HTR-8/SVneo (cell line): ENCODE measurements at regions not wholly inside any gene's neighbourhood (a gene's known extent, or its start where the extent isn't known, plus 50 kb on each side); places are given as distances from the start of the nearest gene placed in this dataset.
"Not testable (repeated sequence)": the region's sequence is repeated elsewhere in the genome, so short reads cannot be mapped to it uniquely, and the experiment has no call there.

Experiments used
- DNase-seq: peaks from one replicate; pipeline ENCODE4 v3.0.0; 2011; ENCODE audit warnings: low spot score, mixed read lengths; ENCODE audit not compliant: insufficient read length
- FAIRE-seq: peaks from 2 replicates; lab custom pipeline; 2011; peaks lifted over from hg19 to GRCh38; lab: Jason Lieb, UNC

DNA sequence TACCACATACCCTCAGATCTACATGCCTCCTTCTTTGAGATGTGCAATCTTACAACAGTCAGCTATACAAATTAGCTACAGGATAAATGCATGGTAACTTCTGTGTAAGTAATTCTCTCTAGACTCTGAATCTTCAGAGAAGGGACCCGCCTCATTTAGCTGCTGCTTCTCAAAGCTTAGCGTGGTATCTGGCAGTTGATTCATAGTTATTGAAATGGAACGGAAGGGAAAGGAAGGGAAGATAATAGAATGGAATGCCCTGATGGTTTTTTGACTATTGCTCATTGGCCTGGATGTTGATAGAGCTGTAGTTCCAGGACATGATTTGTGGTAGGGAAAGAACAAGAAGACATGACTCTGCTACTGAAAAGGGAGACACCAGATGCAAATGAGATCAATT is 498.1 kb upstream of the CRIM1 start:
- DNase-seq (no peak), FAIRE-seq (no peak)

DNA sequence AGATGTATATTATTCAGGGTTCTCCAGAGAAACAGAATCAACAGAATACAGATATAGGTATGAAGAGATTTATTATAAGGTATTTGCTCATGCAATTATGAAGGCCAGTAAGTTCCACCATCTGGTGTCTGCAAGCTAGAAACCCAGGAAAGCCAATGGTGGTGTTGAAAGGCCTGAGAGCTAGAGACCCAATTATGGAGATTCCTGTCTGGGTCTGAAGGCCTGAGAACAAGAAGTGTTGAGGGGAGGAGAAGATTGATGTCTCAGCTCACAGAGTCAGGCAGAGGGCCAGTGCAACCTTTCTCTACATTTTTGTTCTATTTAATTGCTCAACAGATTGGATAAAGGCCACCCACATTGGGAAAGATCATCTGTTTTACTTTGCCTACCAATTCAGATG is 524.2 kb upstream of the CRIM1 start:
- FAIRE-seq: no peak
- no peak for DNase-seq

DNA sequence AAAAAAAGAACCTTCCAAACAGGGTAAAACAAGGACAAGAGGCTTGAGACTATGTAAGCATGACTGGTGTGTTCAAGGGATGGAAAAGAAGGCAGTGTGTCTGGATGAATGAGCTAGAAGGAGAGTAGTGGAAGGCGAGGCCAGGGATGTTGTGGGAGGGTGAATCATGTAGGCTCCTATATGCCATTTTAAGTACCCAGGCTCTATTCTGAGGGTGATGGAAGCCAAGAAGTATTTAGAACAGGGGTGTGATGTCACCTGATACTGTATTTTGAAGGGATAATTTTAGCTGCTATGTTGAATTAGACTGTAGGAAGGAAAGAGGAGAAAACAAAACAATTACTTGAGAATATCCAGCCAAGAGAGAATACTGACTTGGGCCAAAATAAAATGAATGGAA is 524.7 kb upstream of the CRIM1 start:
- DNase-seq (no peak), FAIRE-seq (no peak)

DNA sequence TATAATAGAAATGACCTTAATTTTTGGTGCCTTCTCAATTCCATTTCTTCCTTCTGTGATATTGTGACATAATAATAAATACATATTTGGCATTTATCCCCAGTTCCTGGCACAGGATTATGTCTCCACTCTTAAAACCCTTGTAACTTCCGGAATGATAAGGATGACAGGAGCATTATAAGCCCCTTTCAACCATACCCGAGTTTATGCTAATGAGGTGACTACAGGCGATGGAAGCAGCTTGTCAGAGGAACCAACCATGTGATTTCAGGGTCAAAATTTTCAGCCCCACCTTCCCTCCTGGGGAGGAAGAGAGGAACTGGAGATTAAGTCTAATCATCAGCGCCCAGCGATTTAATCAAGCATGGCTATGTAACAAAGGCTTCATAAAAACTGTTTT is 528.5 kb upstream of the CRIM1 start:
- DNase-seq (no peak), FAIRE-seq (no peak)

DNA sequence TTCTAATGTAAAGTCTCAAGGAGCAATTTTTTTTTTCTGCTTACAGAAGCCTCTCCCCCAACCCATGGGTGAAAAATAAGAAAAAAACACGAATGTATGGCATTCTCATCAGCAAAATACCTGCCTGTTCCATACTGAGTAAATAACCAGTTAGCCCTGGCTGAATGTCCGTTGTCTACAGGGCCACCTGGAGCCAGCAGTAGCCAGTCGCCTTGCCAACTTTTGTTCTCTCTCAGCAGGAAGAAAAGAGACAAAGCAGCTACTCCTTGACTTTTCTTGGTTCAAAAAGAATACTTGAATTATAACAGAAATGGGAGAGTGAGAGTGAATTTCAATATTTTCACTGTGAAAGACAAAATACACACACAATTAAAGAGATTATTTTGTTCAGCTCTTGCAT is 532.9 kb upstream of the CRIM1 start:
- FAIRE-seq (no peak), DNase-seq (no peak)

DNA sequence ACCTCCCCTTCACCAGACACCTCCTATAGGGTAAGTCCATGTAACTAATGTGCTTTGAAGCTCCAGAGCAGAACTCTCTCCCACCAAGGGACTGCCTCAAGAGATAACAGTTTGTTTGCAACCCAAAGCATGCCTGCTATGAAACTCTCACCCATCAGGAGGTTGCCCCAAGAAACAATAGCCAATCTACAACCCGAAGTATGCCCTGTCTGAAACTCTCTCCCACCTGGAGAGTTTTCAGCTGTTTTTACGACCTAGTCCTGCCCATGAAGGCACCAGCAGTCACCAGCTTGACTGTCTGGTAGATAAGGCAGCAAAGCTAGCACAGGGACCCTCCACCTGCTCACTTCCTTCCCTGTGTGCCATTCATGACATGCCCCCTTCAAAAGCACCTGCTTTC is 533.9 kb upstream of the CRIM1 start:
- DNase-seq: no peak
- no peak for FAIRE-seq

DNA sequence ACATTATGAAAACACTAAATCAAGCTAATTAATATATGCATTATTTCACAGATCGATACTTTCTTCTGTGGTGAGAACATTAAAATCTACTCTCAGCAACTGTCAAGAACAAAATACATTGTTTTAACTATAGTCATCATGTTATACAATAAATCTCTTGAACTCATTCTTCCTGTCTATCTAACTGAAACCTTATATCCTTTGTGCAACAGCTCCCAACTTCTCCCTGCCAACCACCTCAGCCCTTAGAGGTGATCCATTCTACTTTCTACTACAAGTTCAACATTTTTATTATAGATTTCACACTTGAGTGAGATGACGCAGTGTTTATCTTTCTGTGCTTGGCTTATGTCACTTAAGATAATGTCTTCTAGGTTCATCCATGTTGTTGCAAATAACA is 535.2 kb upstream of the CRIM1 start:
- no peak for FAIRE-seq
- no peak for DNase-seq

DNA sequence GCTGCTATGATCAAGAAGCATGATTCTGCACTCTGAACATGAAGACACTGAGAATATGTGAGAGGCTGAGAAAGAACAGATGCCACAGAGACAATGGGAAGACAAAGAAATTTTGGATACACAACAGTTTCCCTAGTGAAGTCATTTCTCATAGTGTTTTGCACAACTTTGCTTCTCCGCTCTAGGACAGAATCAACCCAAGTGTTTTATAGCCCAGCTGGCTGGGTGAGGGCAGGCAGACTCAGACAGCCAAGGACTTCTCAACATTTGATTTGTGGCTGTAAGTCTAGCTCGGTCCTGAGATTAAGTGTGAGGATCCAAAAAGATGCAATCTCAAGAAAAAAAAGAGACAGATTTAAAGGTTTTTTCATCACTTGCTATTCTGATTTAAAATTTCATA is 536.5 kb upstream of the CRIM1 start:
- DNase-seq (no peak), FAIRE-seq (no peak)

DNA sequence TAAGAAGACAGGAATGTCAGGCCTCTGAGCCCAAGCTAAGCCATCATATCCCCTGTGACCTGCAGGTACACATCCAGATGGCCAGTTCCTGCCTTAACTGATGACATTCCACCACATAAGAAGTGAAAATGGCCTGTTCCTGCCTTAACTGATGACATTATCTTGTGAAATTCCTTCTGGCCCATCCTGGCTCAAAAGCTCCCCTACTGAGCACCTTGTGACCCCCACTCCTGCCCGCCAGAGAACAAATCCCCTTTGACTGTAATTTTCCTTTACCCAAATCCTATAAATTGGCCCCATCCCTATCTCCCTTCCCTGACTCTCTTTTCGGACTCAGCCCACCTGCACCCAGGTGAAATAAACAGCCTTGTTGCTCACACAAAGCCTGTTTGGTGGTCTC is 537.2 kb upstream of the CRIM1 start:
- FAIRE-seq: not testable (repeated sequence)

DNA sequence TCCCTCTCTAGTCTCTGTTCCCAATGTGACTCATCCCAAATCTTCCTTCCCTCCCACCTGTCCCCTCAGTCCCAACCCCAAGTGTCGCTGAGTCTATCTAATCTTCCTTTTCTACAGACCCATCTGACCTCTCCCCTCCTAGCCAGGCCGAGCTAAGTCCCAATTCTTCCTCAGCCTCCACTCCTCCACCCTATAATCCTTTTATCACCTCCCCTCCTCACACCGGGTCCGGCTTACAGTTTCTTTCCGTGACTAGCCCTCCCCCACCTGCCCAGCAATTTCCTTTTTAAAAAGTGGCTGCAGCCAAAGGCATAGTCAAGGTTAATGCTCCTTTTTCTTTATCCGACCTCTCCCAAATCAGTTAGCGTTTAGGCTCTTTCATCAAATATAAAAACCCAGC is 541.0 kb upstream of the CRIM1 start:
- FAIRE-seq, DNase-seq: not testable (repeated sequence)

More for the DNA sequence above, 537.2 kb upstream of the CRIM1 start:
- DNase-seq: not testable (repeated sequence)

DNA sequence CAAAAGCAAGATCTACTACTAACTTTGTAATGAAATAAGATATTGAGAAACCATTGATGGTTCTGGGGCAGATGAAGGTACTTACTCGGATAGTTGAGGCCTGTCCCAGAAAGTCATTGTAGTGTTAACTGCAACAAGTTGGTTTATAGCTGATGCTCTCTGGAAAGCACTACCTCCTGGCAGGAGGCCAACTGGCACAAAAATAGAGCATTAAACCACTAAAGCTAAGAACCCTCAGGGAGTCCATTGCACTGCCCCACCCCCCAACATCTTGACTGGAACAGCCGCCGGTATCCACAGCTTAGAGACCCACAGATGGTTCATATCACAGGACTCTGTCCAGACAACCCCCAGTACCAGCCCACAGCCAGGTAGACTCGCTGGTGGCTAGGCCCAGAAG is 552.5 kb upstream of the CRIM1 start:
- FAIRE-seq (no peak), DNase-seq (no peak)

DNA sequence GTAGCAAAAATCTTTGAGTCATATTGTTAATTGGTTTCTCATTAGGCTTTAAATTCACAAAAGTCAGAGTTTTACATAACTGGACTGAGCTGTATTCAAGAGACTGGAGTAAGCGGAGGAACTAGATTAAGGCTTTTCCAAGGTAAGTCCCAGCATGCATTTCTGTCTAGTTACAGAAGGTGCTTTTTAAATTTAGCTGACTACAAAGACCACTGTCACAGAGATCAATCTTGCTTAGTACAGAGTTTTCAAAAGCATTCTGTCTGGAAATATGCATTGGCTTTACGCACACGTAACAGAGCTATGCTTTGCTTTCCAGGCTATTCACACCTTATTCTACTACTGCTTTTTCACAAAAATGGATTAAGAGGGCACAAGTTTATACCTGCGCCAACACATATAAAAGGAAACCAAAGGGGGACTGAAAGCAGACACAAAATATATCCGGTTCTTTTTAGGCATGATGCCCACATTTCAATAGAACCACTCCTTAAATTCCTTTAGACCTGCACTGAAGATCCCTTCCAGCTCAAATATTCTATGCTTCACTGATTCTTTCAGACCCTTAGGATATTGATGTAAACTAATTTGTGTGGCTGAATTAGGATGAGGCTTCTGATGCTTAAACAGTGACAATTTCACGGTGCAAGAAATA is 560.7 kb upstream of the CRIM1 start:
- DNase-seq (no peak), FAIRE-seq (no peak)

DNA sequence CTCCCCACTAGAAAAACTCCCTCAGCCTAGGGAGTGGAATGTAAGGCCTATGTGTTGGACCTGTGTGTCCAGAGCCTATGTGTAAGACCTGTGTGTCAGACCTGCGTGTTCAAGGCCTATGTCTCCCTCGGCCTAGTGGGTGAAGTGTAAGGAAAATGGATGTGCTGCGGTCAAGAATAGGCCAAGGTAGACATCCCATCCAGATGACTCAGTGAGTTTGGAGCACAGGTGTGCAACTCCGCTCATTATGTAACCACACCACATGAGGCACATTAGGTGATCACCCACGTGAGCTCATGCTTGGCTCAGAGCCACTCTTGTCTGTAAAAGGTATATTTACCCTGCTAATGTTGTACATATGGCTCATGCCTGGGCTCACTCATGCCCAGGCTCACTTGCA is 565.3 kb upstream of the CRIM1 start:
- DNase-seq (no peak), FAIRE-seq (peak; percentile 46)

DNA sequence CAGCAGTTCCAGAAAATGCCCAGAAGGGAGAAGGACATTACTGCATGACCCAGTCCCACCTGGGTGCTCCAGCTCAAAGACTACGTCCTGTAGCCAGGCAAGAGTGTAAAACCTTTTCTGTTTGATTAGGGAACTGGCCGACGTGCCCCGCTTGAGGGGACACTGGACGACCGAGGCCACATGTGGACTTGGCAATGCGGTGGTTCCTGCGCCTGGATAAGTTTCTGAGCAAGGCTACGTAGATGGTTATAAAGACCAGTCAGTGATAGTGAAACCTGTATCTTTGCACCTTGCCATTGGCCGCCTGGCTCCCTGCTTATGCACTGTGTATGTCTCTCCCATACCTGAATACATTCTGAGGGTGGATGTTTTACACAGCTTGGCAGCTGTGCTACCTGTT is 567.0 kb upstream of the CRIM1 start:
- DNase-seq: no peak
- no peak for FAIRE-seq

DNA sequence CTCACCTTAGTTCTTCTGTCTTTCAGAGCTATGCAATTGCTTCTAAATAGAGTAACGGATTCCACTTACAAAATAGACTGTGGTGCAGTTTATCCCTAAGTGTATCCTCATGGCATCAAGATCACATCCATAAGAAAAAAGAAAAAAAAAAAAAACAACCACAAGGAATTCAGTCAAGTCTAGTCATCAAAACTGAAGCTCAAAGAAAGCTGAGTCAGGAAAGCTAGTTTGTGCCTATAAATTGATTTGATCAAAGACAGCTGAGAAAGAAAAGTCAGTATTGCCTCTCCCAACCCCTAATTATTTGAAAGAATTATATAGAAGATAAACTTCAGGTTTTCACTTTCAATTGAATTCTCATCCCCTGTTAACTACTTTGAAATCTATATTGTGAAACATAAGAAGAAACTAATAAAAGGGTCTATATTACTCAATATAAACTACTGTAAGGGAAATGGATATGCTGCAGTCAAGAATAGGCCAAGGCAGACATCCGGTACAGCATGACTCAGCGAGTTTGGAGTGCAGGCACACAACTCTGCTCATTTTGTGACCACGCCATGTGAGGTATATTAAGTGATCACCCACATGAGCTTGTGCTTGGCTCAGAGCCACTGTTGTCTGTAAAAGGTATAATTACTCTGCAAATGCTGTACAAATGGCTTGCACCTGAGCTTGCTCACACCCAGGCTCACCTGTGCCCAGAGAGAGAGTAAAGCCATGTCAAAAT is 568.1 kb upstream of the CRIM1 start:
- FAIRE-seq: no peak
- no peak for DNase-seq

DNA sequence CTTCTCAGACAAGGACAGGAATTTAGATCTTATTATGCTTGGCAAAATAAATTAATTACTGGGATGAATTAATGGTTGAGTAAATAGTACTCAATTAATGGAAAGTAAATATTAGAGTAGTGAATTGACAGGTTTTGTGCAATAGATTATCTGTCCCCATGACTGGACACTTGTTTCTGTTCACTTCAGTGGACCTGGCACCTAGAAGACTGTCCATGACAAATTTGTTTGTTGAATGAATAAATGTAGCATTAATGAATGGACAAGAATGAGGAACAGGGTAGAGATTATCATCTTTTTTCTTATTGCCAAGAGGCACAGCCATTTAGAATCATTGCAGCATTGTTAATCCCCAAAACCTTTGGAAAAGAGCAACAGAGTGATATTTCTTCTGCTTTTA is 570.0 kb upstream of the CRIM1 start:
- FAIRE-seq (no peak), DNase-seq (no peak)

DNA sequence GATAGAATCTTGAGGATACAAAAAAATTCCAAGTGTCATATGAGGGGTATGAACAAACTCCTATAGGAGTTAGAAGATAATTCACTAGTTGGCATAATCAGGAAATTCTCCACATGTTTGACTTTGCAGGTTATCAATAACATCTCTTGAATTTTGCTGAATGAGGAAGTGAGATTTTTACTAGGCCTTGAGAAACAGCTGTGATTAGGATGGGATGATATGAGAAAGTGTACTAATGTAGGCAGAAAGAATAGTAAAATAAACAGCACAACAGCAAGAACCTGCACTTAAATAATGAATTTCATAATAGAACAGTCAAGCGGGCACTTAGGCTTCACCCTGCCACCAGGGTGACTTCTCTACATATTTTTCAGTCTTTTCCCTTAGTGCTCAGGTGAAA is 570.8 kb upstream of the CRIM1 start:
- no peak for FAIRE-seq
- no peak for DNase-seq

DNA sequence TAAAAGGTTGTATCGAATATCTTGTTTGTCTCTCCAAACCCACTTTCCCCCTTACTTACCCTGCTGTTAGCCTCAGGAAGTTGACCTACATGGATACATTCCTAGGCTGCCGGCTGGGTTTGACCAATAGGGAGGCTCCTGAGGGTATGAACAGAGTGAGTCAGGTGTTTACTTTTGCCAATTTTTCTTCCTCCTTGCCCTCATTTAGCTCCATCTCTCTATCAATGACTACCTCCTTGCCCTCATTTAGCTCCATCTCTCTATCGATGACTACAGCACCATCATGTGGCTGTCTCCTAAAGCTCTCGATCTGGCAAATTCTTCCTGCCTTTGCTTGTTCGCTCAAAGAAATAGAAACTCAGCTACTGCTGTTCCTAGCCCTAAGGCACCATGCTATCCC is 571.9 kb upstream of the CRIM1 start:
- FAIRE-seq (no peak), DNase-seq (peak; percentile 57)

DNA sequence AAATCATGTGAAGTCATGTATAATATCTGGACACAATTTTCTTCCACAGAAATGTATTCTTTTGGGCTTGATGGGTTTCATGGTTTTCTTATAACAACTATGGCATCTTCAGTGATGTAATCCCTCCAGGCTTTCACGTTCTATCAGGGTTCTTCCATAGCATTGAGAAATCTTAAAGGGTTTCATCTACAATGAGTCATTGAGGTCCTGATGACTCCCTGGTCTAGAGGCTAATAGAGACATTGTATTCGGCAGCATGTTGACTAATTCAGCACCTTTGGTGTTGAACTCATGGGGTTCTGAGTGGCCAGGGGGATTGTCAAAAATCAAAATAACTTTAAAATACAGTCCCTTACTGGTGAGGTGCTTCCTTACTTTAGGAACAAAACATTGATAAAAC is 614.0 kb upstream of the CRIM1 start:
- DNase-seq: no peak
- FAIRE-seq: no peak

DNA sequence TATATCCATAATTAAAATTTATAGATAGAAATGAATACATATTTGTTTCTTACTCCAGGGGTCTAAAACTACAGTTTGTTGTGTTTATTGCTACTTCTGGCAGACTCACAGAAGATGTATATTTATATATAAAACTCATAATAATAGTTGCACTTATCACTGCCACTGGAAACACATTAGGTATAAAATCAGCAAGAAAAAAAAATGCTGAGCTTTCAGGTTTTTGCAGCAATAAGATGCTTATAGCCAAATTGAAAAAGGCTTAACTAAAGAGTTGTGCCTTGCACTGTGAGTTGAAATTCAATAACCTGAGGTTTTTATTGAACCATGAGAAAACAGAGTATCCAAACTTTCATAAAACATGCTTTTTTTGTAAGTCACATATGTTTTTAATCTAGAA is 623.9 kb upstream of the CRIM1 start:
- DNase-seq (no peak), FAIRE-seq (no peak)

DNA sequence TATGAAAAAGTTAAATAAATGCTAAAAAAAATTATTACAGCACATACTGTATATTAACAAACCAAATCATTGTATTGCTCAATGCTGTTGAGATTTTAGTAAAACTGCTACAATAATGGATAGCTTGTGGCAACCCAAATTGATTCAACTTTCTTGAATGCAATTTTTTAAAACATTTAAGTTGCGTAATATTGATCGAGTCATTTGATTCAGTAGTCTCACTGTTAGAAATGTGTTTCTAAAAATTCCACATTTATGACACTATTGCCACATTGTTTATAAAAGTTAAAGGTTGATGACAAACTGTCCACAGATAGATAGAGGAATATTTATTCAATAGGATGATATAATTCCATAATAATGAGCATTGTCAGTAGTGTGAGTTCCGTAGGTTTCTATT is 640.7 kb upstream of the CRIM1 start:
- no peak for FAIRE-seq

DNA sequence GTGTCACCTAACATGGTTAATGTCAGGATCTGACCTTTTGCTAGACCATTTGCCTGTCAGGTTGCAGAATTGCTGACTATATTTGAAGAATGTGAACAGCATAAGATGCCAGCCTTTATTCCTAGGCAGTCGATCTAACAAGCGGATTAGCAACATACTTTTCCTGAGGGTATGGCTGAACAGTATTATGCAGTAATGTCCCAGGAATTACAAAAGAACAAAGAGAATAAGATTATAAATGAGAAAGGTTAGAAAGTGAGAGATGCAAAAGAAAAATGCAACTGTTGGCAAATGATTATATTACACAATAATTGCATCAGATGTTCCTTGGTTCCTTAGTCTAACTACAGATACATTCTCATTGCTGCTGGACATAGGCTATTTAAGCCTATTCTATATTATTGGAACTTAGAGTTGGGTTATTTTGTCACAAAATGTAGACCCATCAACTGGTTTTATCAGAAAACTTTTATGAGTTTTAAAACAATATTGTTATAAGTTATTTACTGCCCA is 647.1 kb upstream of the CRIM1 start:
- no peak for DNase-seq
- no peak for FAIRE-seq

More for the DNA sequence above, 640.7 kb upstream of the CRIM1 start:
- DNase-seq: peak; percentile 10
